ENCODE measurements at regions not wholly inside any gene's neighbourhood (a gene's known extent, or its start where the extent isn't known, plus 50 kb on each side); places are given as distances from the start of the nearest gene placed in this dataset.

GRCh38 chr6:68052234-68052633 is 582.8 kb upstream of the ADGRB3 start:
- TF ChIP-seq CTCF (IDR thresholded peaks at IDR 0.05; ENCODE audit: low read depth, low read length) = no peak
- no peak for DNase-seq

GRCh38 chr6:68049562-68049961 is 585.5 kb upstream of the ADGRB3 start:
- Histone ChIP-seq H3K27me3 (ENCODE audit: insufficient read depth, low read depth, severe bottlenecking) (no peaks in the 10 kb centered on the region), H3K36me3 (no peaks in the 10 kb centered on the region), H3K9me3 (ENCODE audit: severe bottlenecking) (no peaks in the 10 kb centered on the region), H3K4me3 (ENCODE audit: low read depth, low read length) (no peak overlapping the region), H3K27ac (no peak overlapping the region)
- no peak for TF ChIP-seq CTCF (IDR thresholded peaks at IDR 0.05; ENCODE audit: low read depth, low read length)
- no peak for DNase-seq

More at GRCh38 chr6:68052234-68052633, 582.8 kb upstream of the ADGRB3 start:
- peaks cover 2% of the 10 kb centered on the region for H3K9me3 ChIP-seq (ENCODE audit: severe bottlenecking)
- no peak overlapping the region for H3K4me3 ChIP-seq (ENCODE audit: low read depth, low read length)
- H3K27me3 ChIP-seq (ENCODE audit: insufficient read depth, low read depth, severe bottlenecking) = no peaks in the 10 kb centered on the region
- H3K36me3 ChIP-seq = no peaks in the 10 kb centered on the region
- no peak overlapping the region for H3K27ac ChIP-seq

GRCh38 chr6:68046756-68047155 is 588.3 kb upstream of the ADGRB3 start:
- Histone ChIP-seq H3K4me3 (ENCODE audit: low read depth, low read length) (no peak overlapping the region), H3K9me3 (ENCODE audit: severe bottlenecking) (no peaks in the 10 kb centered on the region), H3K27ac (no peak overlapping the region), H3K27me3 (ENCODE audit: insufficient read depth, low read depth, severe bottlenecking) (no peaks in the 10 kb centered on the region), H3K36me3 (no peaks in the 10 kb centered on the region)
- no peak for DNase-seq
- TF ChIP-seq CTCF (IDR thresholded peaks at IDR 0.05; ENCODE audit: low read depth, low read length) = no peak

GRCh38 chr6:68046302-68046701 is 588.8 kb upstream of the ADGRB3 start:
- Histone ChIP-seq H3K9me3 (ENCODE audit: severe bottlenecking) (no peaks in the 10 kb centered on the region), H3K27me3 (ENCODE audit: insufficient read depth, low read depth, severe bottlenecking) (no peaks in the 10 kb centered on the region), H3K36me3 (no peaks in the 10 kb centered on the region), H3K27ac (no peak overlapping the region), H3K4me3 (ENCODE audit: low read depth, low read length) (no peak overlapping the region)
- TF ChIP-seq CTCF (IDR thresholded peaks at IDR 0.05; ENCODE audit: low read depth, low read length) = no peak
- DNase-seq = no peak

- H3K36me3 ChIP-seq = no peaks in the 10 kb centered on the region
- H3K27ac ChIP-seq = no peak overlapping the region
- DNase-seq = no peak
- no peaks in the 10 kb centered on the region for H3K9me3 ChIP-seq (ENCODE audit: severe bottlenecking)
- H3K4me3 ChIP-seq (ENCODE audit: low read depth, low read length) = no peak overlapping the region
- no peak for TF ChIP-seq CTCF (IDR thresholded peaks at IDR 0.05; ENCODE audit: low read depth, low read length)
- H3K27me3 ChIP-seq (ENCODE audit: insufficient read depth, low read depth, severe bottlenecking) = no peaks in the 10 kb centered on the region
These were observed 589.9 kb upstream of the ADGRB3 start for GRCh38 chr6:68045193-68045592.

- no peak for DNase-seq
- no peak overlapping the region for H3K27ac ChIP-seq
- no peaks in the 10 kb centered on the region for H3K36me3 ChIP-seq
- no peaks in the 10 kb centered on the region for H3K27me3 ChIP-seq (ENCODE audit: insufficient read depth, low read depth, severe bottlenecking)
- H3K4me3 ChIP-seq (ENCODE audit: low read depth, low read length) = no peak overlapping the region
- no peak for TF ChIP-seq CTCF (IDR thresholded peaks at IDR 0.05; ENCODE audit: low read depth, low read length)
- H3K9me3 ChIP-seq (ENCODE audit: severe bottlenecking) = no peaks in the 10 kb centered on the region
These were observed 590.8 kb upstream of the ADGRB3 start for GRCh38 chr6:68044264-68044663.
